Upper lobe of left lung (tissue), 6 donors: ENCODE measurements at regions not wholly inside any gene's neighbourhood (a gene's known extent, or its start where the extent isn't known, plus 50 kb on each side); places are given as distances from the start of the nearest gene placed in this dataset.

Experiments
- ATAC-seq, 2 donors: fragments of 200-7000 bp; cut with Tn5 transposase; one replicate each; pipeline ENCODE4 v1.9.1; 2022; ENCODE audit warnings: mild to moderate bottlenecking in 2 of 2, moderate library complexity in 2 of 2; ENCODE audit not compliant: low FRiP score in 2 of 2
- DNase-seq, 2 donors: peaks; one replicate each; pipeline ENCODE4 v3.0.0-alpha.2; 2019 to 2020
- H3K27ac ChIP-seq, 4 donors: fragments of 200-600 bp; sonication (generic); one replicate each; pipeline ENCODE4 v1.5.1; 2016 to 2019
- H3K27me3 ChIP-seq, 4 donors: fragments of 200-600 bp; sonication (generic); one replicate each; pipeline ENCODE4 v1.5.1; 2017 to 2019
- H3K36me3 ChIP-seq, 4 donors: fragments of 200-600 bp; sonication (generic); one replicate each; pipeline ENCODE4 v1.5.1; 2016 to 2019
- H3K4me1 ChIP-seq, 4 donors: fragments of 200-600 bp; sonication (generic); one replicate each; pipeline ENCODE4 v1.5.1; 2018 to 2019
- H3K4me3 ChIP-seq, 4 donors: fragments of 200-600 bp; sonication (generic); one replicate each; pipeline ENCODE4 v1.5.1; 2017 to 2019; ENCODE audit warnings: mild to moderate bottlenecking in 2 of 4, moderate library complexity in 1 of 4
- H3K9me3 ChIP-seq, 4 donors: fragments of 200-600 bp; sonication (generic); one replicate each; pipeline ENCODE4 v1.5.1; 2018 to 2019
- CTCF ChIP-seq, 6 experiments: fragments of 450-650 bp in 4 of 6; fragments of 200-600 bp in 2 of 6; sonication (generic) in 2 of 6; IDR thresholded peaks; one replicate each; pipeline ENCODE4 v1.5.1; 2016 to 2019; ENCODE audit warnings: antibody characterized with exemption in 6 of 6
- EP300 ChIP-seq, 4 donors: sonication (generic); formaldehyde crosslinking; IDR thresholded peaks; one replicate each; pipeline ENCODE4 v1.5.1; 2017; ENCODE audit warnings: antibody characterized with exemption in 4 of 4, control low read depth in 2 of 4
- POLR2A ChIP-seq, 4 donors: fragments of 450-650 bp; IDR thresholded peaks; one replicate each; pipeline ENCODE4 v1.5.1; 2016 to 2017; ENCODE audit warnings: antibody characterized with exemption in 4 of 4, mild to moderate bottlenecking in 2 of 4
- POLR2AphosphoS5 ChIP-seq, 2 donors: sonication (generic); formaldehyde crosslinking; IDR thresholded peaks; one replicate each; pipeline ENCODE4 v1.5.1; 2017; ENCODE audit warnings: antibody characterized with exemption in 2 of 2
- WGBS, 2 donors: methylation state at CpG; one replicate each; pipeline ENCODE4 v1.1.5; 2017 to 2018; 5-methylcytosine and 5-hydroxymethylcytosine counted together
- donor health status: DM: no; HTN: no; CAD: no; lungs with moderate emphysema.
- donor health status: DM: no; HTN: yes; CAD: no; lungs with severe emphysema.

- 50 to 53% methylated on average over 2 of the region's 2 CpGs for WGBS, 2 donors
- peak in 1 of 2 donors; percentile 74 for ATAC-seq
- H3K27ac ChIP-seq, result no peak overlapping the region
These were observed 386.8 kb upstream of the CHD1 start for GRCh38 chr5:99315413-99316183.

GRCh38 chr5:99314721-99315120 is 385.9 kb upstream of the CHD1 start:
- 51 to 53% methylated on average over 2 of the region's 2 CpGs for WGBS, 2 donors
- DNase-seq (no peak), ATAC-seq (peak in 1 of 2 donors; percentile 20)
- no peaks in the 10 kb centered on the region for H3K9me3 ChIP-seq
- H3K27ac ChIP-seq, result no peak overlapping the region
- TF ChIP-seq CTCF (IDR thresholded peaks at IDR 0.05) (no peak), POLR2AphosphoS5 (IDR thresholded peaks at IDR 0.05) (no peak), POLR2A (IDR thresholded peaks at IDR 0.05) (no peak), EP300 (IDR thresholded peaks at IDR 0.05) (no peak)
- H3K36me3 ChIP-seq, result no peaks in the 10 kb centered on the region
- no peak overlapping the region for H3K4me3 ChIP-seq
- no peaks in the 10 kb centered on the region for H3K4me1 ChIP-seq
- H3K27me3 ChIP-seq, result no peaks in the 10 kb centered on the region

More at GRCh38 chr5:99315413-99316183, 386.8 kb upstream of the CHD1 start:
- TF ChIP-seq POLR2AphosphoS5 (IDR thresholded peaks at IDR 0.05) (no peak), CTCF (IDR thresholded peaks at IDR 0.05) (no peak), POLR2A (IDR thresholded peaks at IDR 0.05) (no peak), EP300 (IDR thresholded peaks at IDR 0.05) (no peak)
- H3K4me3 ChIP-seq, result no peak overlapping the region
- H3K4me1 ChIP-seq, result no peaks in the 10 kb centered on the region
- no peaks in the 10 kb centered on the region for H3K27me3 ChIP-seq
- DNase-seq, result no peak
- H3K36me3 ChIP-seq, result no peaks in the 10 kb centered on the region
- H3K9me3 ChIP-seq, result no peaks in the 10 kb centered on the region

- no peaks in the 10 kb centered on the region for H3K4me1 ChIP-seq
- 45 to 61% methylated on average over 1 of the region's 1 CpG for WGBS, 2 donors
- H3K4me3 ChIP-seq, result no peak overlapping the region
- H3K36me3 ChIP-seq, result no peaks in the 10 kb centered on the region
- TF ChIP-seq CTCF (IDR thresholded peaks at IDR 0.05) (no peak), POLR2AphosphoS5 (IDR thresholded peaks at IDR 0.05) (no peak), EP300 (IDR thresholded peaks at IDR 0.05) (no peak), POLR2A (IDR thresholded peaks at IDR 0.05) (no peak)
- ATAC-seq, result no peak
- H3K27me3 ChIP-seq, result no peaks in the 10 kb centered on the region
- no peaks in the 10 kb centered on the region for H3K9me3 ChIP-seq
- no peak overlapping the region for H3K27ac ChIP-seq
- DNase-seq, result no peak
These were observed 379.3 kb upstream of the CHD1 start for GRCh38 chr5:99308131-99308530.

GRCh38 chr5:99305045-99305580 is 376.3 kb upstream of the CHD1 start:
- Histone ChIP-seq H3K9me3 (no peaks in the 10 kb centered on the region), H3K4me1 (no peaks in the 10 kb centered on the region), H3K27me3 (no peaks in the 10 kb centered on the region), H3K4me3 (no peak overlapping the region), H3K27ac (no peak overlapping the region), H3K36me3 (no peaks in the 10 kb centered on the region)
- no peak for DNase-seq
- ATAC-seq, result no peak
- TF ChIP-seq EP300 (IDR thresholded peaks at IDR 0.05) (no peak), POLR2A (IDR thresholded peaks at IDR 0.05) (no peak), POLR2AphosphoS5 (IDR thresholded peaks at IDR 0.05) (no peak), CTCF (IDR thresholded peaks at IDR 0.05) (no peak)
- WGBS, 2 donors, result 70 to 77% methylated on average over 4 of the region's 4 CpGs

- 33 to 52% methylated on average over 1 of the region's 1 CpG for WGBS, 2 donors
- no peaks in the 10 kb centered on the region for H3K36me3 ChIP-seq
- ATAC-seq (no peak), DNase-seq (no peak)
- TF ChIP-seq POLR2AphosphoS5 (IDR thresholded peaks at IDR 0.05) (no peak), POLR2A (IDR thresholded peaks at IDR 0.05) (no peak), EP300 (IDR thresholded peaks at IDR 0.05) (no peak), CTCF (IDR thresholded peaks at IDR 0.05) (no peak)
- H3K4me3 ChIP-seq, result no peak overlapping the region
- no peaks in the 10 kb centered on the region for H3K4me1 ChIP-seq
- no peaks in the 10 kb centered on the region for H3K9me3 ChIP-seq
- H3K27ac ChIP-seq, result no peak overlapping the region
- no peaks in the 10 kb centered on the region for H3K27me3 ChIP-seq
These were observed 356.8 kb upstream of the CHD1 start for GRCh38 chr5:99285606-99286005.
